DLD1 (cell line): ENCODE measurements at regions not wholly inside any gene's neighbourhood (a gene's known extent, or its start where the extent isn't known, plus 50 kb on each side); places are given as distances from the start of the nearest gene placed in this dataset.

ENCODE experiments used
- in situ Hi-C: cut with HindIII; loops from 2 replicates; pipeline ENCODE4 v1.10.0; 2017; ENCODE audit warnings: low sequenced_read_pairs

DNA sequence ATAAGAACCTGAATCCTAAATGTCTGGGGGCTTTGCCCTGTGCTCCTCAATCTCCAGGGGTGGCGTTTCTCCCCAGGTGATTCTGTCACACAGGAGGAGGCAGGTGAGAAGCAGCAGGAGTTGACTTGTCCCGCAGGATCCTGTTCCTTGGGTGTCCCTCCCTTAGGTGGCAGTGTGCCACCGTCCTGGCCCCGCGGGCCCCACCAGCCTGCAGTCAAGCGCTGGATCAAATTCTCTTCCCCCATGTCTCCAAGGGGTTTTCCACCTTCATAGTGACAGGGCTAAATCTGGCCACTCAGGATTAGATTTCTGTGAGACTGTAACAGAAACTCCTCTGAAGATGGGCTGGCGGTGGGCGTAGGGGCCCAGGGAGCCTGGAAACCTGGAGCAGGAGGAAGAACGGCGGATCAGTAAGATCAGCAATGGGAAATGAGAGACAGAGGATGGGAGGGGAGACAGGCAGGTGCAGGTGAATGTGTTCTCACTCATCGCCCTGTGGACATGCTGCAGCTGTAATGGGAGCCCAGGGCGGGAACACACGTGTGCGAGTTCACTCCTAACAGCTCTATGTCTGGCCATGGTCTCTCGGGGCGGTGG, 329.2 kb upstream of the COBL start:
- in situ Hi-C loops: no loop called here

DNA sequence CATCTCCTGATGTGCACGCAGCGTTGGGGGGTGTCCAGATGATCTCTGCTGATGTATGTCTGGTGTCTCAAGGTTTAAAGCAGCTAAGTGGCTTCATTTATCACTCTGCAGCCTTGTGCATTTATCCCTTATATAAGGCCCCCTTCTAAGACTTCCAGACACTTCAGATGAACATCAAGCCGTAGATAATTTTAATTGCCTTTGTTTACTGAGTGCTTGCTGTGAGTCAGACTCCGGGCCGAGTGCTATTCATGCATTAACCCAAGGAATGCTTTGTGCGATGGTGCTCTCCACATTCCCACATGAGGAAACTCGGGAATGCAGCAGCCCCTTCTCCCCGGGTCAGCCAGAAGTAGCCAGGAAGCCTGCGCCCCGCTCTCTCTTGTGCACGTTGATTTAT, 328.6 kb upstream of the COBL start:
- in situ Hi-C loops: no loop called here

DNA sequence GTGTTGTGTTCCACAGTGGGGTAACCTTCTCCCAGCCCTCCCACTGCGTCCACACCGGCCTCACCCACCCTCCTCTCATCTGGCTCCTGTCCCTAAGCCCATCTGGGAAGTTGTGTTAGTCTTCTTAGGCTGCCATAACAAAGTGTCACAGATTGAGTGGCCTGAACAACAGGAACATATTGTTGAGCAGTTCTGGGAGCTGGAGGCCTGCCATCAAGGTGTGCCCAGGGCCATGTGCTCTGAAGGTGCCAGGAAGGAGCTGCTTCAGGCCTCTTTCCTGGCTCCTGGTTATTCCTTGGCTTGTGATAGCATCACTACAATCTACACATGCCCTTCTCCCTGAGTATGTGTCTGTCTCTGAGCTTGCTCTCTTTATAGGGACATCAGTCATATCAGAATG, 327.6 kb upstream of the COBL start:
- in situ Hi-C loops: no loop called here

DNA sequence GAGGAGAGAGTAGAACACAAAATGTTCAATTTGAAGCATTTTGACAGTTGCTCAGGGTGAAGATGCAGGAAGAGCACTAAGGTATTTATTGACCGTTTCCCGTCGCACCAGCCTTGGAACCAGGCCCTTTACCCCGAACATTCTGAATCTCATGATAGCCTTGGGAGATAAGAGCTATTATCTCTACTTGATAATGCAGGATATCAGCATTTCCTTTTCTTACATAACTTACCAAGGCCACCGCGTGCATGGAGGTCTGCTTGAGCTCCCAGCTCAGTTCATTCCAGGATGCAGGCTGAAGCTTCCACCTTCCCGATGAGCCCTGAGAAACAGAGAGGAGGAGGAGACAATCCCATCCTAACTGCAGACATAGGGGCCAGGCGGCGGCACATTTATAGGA, 324.2 kb upstream of the COBL start:
- in situ Hi-C loops: no loop called here

DNA sequence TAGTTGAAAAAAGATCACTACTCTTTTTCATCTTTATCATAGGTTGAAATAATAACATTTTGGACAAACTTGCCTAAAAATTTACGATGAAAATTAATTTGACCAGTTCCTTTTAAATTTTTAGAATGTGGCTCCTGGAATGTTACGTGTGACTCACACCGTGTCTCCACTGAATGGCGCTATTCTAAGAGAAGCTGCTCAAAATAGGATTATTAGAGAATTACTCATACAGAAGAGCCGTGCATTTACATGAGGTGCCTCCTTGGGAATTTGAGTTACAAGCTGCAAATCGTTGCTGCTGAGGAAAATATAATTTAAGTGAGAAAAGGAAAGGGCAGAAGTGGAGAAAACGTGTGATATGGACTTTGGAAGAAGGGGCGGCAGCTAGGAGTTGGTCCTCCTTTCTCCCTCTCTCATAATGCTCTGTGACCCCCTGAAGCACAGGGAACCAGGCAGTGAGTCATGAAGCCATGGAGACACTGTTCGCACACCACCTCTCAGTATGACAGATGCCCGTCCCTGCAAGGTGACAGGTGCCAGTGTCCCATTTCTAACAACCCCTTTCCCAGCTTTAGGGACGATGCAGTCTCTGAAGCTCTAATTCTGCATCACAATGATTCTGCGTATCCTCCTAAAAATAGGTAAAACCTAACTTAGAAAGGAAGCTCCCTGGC, 323.2 kb upstream of the COBL start:
- in situ Hi-C loops: no loop called here

DNA sequence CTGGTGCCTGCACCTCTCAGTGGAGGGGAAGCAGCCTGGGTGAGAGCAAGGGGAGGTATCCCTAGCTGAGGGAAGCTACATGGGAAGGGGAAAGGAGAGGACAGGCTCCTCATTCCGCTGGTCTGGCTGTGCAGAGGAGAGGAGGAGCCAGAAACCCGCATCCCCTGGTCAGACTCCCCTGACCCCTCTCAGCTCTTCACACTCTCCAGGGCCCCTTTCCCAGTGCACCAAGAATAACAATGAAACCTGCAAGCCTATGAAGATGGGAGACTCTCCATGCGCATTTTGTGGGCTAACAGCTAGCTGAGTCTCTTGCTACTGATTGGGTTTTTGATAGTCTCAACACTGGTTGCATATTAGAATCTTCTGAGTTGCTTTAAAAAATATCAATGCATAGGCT, 319.9 kb upstream of the COBL start:
- in situ Hi-C loops: no loop called here

DNA sequence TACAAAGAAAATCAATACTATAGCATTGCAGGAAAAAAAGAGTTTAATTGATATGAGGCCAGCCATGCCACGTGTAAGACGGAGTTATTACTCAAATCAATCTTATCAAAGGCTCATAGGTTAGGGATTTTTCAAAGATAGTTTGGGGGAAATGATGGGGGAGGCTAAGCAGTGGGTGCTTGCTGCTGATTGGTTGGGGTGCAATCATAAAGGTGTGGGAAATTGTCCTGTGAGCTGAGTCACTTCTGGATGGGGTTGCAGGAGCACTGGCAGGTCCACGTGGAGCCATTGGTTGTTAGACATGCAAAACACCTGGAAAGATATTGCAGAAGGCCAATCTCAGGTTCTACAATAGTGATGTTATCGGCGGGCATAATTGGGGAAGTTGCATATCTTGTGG, 319.2 kb upstream of the COBL start:
- in situ Hi-C loops: no loop called here

DNA sequence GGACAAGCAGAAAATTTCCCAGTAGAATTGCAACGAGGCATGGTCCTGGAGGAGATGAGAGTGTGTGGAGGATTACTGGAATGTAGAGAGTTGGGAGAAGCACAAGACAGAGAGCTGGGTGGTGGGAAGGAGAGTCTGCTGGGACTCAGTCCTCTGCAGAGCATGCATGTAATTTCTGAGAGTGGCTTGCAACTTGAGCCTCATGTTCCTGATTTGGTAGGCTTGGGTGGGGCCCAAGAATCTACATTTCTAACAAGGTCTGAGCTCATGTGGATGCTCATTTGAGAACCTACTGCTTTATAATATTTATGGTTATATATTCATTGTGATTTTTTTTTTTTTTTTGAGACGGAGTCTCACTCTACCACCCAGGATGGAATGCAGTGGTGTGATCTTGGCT, 317.9 kb upstream of the COBL start:
- in situ Hi-C loops: no loop called here

DNA sequence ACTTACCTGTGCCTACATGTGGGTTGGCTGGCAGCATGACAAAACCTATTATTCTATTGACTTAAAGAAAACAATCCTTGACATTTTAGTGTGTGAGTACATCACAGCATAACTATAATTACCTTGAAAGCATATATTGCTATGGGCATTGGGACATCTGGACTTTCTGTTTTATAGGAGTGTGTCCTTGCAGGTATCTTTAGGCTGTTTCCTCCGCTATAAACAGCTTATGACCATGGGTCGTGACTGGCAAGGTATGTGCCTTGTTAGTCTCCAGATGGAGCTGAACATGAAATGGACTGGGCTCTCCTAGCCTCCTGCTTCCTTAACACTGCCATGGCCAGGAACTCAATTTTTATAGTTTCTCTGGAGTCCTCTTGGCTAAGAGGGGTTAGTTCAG, 317.4 kb upstream of the COBL start:
- in situ Hi-C loops: no loop called here

DNA sequence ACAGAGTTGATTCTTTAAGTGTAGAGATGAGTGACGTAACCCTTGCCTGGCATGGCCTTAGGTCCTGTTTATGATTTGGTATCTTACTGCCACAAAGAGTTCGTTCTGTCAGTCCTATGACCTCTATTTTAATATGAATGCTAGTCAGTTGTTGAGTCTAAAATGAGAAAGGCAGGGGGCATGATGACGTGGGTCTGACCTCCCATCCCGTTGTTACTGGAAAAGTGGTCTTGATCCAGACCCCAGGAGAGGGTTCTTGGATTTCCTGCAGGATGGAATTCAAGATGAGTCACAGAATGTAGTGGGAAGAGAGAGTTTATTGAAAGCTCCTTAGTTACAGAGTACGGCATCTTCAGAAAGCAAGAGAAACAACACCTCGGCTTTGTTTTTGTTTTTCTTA, 317.0 kb upstream of the COBL start:
- in situ Hi-C loops: no loop called here

DNA sequence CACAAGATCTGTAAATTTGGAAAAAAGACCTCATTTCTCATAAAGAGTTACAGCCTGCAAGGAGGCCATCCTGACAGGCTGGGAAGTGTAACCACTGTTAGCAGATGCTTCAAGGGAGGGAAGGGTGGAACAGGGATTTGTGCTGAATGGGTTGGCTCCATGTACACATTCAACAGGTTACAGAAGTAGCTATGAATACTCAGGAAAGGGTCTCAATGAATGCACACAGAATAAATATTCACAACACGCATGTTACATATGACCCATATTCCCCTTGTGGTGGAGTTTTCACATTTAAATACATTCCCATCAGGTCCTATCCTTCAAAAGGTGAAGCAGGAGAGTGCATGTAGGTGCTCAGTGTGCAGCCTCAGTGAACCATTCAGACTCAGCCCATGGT, 316.4 kb upstream of the COBL start:
- in situ Hi-C loops: no loop called here

DNA sequence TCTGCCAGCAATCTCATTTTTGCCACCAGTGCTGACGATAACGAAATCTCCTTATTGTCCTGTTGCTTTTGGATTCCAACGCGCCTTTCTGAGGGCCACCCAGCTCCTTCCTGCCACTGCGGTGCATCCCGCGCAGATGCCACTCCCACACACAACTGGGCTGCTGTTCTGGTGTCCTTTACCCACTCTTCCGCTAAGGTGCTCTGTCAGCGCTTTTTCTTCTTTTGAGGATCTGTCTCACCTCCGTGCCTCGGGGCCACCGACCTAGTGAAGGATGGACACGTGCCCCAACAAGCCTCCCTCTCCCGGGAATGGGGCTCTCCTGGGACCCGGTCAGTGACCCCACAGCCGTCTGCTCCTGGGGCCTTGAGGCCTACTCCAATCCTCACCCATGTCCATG, 314.3 kb upstream of the COBL start:
- in situ Hi-C loops: no loop called here

DNA sequence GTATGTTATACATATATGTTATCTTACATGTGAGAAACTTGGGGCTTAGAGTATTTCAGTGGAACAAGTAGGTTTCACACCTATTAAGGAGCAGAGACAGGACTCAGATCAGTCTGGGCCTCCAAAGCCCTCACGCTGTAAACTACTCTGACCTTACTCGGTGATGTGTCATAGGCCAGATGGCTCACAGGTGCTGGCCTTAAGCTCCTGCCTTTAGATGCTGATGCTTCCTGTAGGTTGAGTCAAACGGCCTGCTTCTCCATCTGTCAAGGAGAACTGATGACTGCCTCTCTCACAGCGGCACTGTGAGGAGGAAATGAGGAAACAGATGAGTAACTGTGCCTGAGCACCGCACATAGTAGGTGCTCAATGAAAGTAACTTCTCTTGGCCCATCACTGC, 312.6 kb upstream of the COBL start:
- in situ Hi-C loops: no loop called here

DNA sequence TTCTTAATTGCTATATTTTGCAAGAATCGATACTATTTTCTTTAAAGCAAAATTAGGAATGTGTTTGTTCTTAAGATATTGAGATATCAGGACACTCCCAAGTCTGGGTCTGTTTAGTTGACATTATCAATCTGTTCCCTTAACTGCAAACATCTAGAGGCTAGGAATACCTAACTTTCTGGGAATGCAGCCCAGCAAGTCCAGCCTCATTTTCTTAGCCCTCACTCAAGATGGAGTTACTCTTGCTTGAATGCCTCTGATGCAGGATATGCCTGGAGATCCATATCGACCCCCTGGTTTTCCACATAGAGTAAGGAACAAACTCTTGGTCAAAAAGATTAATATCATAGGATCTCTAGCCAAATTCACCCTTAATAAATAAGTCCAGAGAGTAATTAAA, 305.3 kb upstream of the COBL start:
- in situ Hi-C loops: no loop called here

DNA sequence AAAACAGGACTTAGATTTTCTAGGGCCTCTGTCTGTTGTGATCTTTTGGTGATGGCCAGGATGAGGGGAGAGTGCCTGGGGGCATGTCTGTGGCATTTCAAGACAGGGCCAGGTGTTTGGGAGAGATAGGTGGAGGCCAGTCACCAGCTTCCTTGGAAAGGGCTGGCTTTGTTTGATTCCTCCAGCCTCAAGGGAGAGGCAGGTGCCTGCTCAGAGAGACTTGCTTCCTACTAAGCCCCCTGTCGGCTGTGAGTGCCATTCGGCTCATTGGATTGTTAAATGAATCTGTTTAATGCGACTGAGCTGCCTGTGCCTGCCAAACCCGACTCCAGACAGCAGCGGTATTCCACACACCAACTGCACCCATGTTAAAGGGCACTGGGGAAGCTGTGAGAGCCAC, 304.1 kb upstream of the COBL start:
- in situ Hi-C loops: no loop called here

DNA sequence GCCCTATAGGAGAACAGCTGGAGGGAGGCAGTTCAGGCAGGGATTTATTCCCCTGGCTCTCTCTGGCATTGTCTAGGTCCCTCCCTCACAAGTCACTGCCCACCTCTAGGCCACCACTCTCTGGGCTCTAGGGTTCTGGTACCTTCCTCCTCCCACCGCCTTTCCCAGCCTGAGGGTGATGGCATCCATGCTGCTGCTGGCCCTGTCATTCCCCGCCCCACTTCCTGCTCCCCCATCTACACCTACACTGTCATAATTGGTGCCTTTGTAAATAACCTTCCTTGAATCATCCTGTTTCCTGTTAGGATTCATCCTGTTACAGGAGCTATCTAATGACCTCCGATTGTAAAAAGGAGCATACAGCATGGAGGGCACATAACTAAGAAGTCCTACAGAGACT, 303.3 kb upstream of the COBL start:
- in situ Hi-C loops: no loop called here

DNA sequence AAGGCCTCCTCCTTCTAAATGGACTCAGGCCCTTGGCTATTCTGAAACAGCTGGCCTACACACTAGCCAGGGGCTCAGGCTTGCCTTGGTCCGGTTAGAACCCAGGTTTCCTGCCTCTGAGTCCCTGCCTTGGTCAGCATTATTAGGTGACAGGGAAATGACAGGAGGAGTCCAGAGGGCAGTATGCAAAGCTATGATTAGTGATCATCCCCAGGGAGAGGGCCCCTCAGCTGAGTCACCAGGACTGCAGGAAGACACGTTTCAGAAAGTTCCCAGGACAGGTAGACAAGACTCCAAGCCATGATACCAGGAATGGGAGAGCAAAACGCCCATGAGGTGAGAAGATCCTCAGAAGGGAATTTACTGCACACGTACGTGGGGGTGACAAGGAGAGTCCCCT, 301.1 kb upstream of the COBL start:
- in situ Hi-C loops: no loop called here

DNA sequence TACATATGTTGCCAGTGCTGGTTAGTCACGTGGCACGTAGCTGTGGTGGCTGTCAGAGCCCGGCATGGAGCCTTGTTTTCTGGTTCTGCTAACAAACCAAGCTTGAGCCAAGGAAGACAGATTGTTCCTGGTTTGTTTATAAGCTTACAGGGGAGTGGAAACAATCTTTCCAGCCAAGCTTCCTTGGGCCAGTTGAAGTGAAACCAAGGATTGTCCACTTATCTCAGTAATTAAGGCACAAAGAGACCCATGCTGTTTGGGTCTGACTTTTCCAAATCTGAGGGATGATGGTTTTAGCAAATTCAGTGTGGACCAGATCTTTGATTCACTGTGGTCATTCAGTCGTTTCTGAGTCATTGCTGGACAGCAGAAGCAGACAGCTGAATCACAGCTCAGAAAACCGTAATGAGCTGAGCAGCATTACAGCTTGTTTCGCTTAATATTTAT, 297.3 kb upstream of the COBL start:
- in situ Hi-C loops: no loop called here

DNA sequence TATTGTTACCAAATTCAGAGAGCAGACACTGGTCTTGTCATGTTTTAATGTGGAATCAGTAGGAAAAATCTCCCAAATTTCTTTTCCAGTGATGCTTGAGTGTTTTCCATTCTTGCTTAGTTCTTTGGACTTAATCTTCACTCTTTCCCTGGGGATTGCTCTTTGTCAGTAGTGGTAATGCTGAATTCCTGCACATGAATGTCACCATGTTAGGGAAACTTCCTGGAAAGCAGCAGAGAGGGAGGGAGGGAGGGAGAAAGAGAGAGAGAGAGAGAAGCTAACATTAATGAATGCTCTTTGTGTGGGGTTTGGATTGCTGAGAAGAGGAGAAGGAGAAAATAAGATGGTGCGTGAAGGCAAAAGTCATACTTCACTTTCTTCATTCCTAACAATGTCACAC, 295.3 kb upstream of the COBL start:
- in situ Hi-C loops: no loop called here

DNA sequence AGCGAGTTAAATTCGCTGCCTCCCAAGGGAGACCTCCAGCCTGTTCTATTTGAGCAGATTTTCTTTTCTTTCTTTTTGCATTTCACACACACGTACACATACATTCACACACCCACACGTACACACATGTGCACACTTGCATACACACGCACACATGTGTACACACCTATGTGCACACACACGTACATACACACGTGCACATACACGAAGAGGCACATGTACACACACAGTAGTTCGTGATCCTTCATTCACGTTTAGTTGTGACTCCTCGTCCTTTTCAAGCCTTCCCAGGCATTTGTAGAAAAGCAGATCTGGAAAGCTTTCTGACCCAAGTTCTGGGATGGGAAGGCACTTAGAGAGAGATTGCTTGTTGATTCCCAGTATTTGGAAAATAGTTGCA, 290.8 kb upstream of the COBL start:
- in situ Hi-C loops: no loop called here

DNA sequence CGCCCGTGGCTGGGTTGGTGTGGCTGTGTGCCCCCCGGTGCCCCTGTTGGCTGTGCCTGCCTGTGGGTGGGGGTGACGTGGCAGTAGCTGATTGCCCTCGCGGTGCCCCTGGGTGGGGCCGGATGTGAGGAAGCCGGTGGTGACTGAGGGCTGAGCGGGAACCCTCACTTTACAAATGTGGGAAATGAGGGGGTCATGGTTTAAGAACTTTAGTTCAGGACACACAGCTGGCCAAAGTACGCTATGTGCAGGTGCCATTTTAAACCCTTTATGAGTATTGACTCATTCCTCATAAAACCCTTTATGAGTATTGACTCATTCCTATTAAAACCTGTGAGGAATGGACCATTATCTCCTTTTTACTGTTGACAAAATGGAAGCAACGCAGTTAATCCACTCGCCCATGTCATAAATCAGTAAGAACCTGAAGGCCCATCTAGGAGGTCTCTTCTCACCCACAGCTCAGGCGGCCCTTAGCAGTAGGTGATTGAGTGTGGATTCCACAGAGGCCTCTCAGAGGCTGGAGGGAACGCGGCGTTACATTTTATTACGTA, 290.1 kb upstream of the COBL start:
- in situ Hi-C loops: no loop called here

DNA sequence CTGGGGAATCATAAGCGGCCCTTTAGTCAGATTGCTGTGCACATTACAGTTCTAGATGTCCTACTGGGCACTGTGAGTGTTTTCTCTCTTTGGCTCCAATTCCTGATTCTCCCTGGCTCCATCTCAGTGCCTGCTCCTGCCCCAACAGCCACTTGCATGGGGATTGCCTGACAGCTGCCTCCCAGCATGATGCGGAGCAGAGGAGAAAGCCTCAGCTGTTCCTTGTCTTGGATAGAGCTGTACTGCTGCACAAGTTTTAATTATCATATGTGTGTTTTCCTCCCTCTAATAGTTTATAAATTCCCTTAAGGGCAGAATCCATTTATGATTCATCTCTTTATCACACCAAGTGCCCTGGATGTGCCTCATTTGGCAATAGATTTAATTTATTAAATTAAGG, 285.8 kb upstream of the COBL start:
- in situ Hi-C loops: no loop called here

DNA sequence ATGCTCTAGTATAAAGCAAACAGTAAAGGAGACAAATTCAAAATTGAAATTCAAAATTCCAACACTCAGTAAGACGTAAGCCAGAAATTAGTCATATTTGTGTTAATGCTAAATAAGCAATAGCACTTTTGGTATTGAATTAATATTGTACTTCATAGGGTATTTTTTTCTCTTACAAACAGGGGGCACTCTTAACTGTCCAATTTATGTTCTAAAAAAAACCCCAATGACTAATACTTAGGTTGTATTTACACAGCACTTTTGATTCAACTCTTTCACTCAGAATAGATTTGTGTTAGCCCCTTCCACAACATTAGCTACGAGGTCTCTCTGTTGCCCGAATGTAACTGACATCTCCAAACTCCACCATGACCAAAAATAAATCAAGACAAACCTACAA, 284.9 kb upstream of the COBL start:
- in situ Hi-C loops: no loop called here
